ENCODE measurements at regions not wholly inside any gene's neighbourhood (a gene's known extent, or its start where the extent isn't known, plus 50 kb on each side); places are given as distances from the start of the nearest gene placed in this dataset.

GRCh38 chr1:22237433-22238093 is 94.7 kb upstream of the WNT4 start:
- in situ Hi-C loops (cut with HindIII; ENCODE audit: low pct_unique_long_range_greater_than_20kb, low sequenced_read_pairs), result no loop called here
- DNase-seq (ENCODE audit: low read depth), result no peak

GRCh38 chr1:22238356-22239224 is 95.7 kb upstream of the WNT4 start:
- in situ Hi-C loops (cut with HindIII; ENCODE audit: low pct_unique_long_range_greater_than_20kb, low sequenced_read_pairs), result no loop called here
- DNase-seq (ENCODE audit: low read depth), result no peak

GRCh38 chr1:22239378-22239777 is 96.5 kb upstream of the WNT4 start:
- DNase-seq (ENCODE audit: low read depth), result no peak
- in situ Hi-C loops (cut with HindIII; ENCODE audit: low pct_unique_long_range_greater_than_20kb, low sequenced_read_pairs), result no loop called here

- in situ Hi-C loops (cut with HindIII; ENCODE audit: low pct_unique_long_range_greater_than_20kb, low sequenced_read_pairs), result no loop called here
- DNase-seq (ENCODE audit: low read depth), result no peak
Observed at GRCh38 chr1:22241250-22241649, 98.4 kb upstream of the WNT4 start.

DNA sequence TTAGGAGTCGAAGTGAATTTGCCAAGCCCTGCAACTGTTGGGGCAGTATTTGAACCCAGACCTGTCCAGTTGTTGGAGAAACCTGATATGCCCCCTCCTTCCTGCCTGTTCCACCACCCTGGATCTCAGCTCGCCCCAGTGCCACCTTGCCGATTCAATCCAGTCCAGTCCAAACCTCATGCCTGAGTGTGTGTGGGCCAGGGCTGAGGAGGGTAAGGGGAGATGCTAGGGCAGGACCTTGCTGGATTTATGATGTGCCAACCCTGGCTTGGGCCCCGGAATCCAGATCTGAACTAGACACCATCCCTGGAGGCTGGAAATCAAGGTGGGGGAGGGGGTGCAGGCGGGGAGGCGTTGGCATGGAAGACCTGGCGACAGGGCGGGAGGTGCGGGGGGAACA is 98.9 kb upstream of the WNT4 start:
- no peak for DNase-seq (ENCODE audit: low read depth)
- in situ Hi-C loops (cut with HindIII; ENCODE audit: low pct_unique_long_range_greater_than_20kb, low sequenced_read_pairs), result no loop called here

- in situ Hi-C loops (cut with HindIII; ENCODE audit: low pct_unique_long_range_greater_than_20kb, low sequenced_read_pairs), result no loop called here
- no peak for DNase-seq (ENCODE audit: low read depth)
Observed at GRCh38 chr1:22245100-22245650, 102.3 kb upstream of the WNT4 start.

GRCh38 chr1:22245726-22246125 is 102.8 kb upstream of the WNT4 start:
- no peak for DNase-seq (ENCODE audit: low read depth)
- in situ Hi-C loops (cut with HindIII; ENCODE audit: low pct_unique_long_range_greater_than_20kb, low sequenced_read_pairs), result no loop called here

DNA sequence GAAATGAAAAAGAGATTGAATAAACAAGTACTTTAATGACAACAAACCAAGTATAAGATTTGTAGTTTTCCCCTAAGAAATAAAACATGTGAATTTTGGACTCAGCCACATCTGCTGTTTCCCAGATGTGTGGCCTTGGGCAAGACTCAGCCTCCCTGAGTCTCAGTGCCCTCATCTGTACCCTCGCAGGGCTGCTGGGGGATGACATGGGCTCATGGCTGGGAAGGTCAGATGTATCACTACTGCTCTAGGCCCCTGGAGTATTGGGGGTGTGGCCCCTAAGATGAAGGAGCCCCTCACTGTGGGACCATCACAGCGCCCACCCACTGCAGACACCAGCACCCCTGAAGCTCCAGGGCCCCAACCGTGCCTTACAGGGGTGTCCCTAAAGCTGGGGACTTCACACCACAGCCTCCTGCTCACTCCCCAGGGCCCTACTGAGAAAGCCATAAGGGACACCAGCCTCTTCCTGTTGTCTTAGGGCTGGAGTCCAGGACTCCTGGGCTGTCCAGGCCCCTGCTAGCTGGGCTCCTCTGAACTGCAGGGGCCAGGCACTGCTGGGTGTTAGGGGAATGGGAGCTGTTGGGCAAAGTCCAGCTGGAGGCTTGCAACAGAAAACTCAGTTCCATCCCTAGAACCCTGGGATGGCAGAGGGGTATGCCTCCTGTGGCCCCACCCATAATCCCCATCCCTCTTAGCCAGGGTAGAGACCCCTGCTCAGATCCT is 104.0 kb upstream of the WNT4 start:
- in situ Hi-C loops (cut with HindIII; ENCODE audit: low pct_unique_long_range_greater_than_20kb, low sequenced_read_pairs), result no loop called here
- no peak for DNase-seq (ENCODE audit: low read depth)

DNA sequence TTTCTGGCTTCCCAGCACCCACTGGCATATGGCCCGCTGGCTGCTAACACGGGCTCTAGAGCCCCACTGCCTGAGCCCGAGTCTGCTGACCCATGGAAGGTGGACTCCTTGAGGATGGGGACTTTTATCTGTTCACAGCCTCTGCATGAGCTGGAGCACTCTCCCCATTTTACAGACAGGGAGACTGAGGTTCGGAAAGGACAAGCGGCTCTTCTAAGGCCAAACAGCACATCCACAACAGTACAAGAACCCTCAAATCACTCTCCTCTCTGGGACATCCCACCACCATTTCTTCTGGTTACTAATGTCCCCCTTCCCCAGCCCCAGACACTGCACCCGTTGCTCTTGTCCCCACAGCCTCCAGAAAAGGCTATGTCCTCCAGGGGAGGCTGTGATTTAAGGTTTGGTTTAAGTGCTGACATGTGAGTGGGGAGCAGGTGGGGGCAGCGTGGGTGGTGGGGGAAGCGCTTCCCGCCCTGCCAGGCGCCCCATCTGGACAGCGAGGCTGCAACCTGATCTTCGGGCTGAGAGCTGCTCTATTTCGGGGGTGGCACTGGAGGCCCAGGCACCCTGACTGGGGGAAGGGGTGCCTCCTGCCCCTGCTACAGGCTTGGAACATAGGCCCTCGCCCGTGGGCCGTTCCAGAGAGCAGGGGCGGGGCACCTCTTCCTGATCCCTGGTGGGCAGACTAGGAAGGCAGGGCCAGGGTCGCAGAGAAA is 104.8 kb upstream of the WNT4 start:
- in situ Hi-C loops (cut with HindIII; ENCODE audit: low pct_unique_long_range_greater_than_20kb, low sequenced_read_pairs), result no loop called here
- DNase-seq (ENCODE audit: low read depth), result no peak

DNA sequence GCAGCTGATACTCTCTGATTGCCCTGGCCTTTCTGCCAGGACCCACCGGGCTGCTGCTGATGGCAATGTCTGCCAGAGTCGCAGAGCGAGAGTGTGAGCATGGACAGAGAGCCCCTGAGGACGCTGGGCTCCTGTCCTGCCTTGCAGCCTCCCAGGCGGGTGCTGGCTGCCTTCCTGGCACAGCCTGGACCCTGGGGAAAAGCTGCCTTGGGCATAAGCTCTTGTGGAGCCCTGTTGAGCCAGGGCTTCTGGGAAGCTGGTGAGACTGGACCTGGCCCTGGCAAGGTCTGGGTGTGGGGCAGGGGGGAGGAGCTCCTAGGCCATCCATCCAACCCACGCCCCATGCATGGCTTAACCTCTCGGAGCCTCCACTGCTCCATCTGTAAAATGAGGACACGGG is 105.8 kb upstream of the WNT4 start:
- DNase-seq (ENCODE audit: low read depth), result no peak
- in situ Hi-C loops (cut with HindIII; ENCODE audit: low pct_unique_long_range_greater_than_20kb, low sequenced_read_pairs), result no loop called here

- in situ Hi-C loops (cut with HindIII; ENCODE audit: low pct_unique_long_range_greater_than_20kb, low sequenced_read_pairs), result no loop called here
- no peak for DNase-seq (ENCODE audit: low read depth)
Observed at GRCh38 chr1:22249928-22250680, 107.2 kb upstream of the WNT4 start.

GRCh38 chr1:22250724-22251123 is 107.8 kb upstream of the WNT4 start:
- no peak for DNase-seq (ENCODE audit: low read depth)

GRCh38 chr1:22252251-22252650 is 109.4 kb upstream of the WNT4 start:
- DNase-seq (ENCODE audit: low read depth), result no peak
- in situ Hi-C loops (cut with HindIII; ENCODE audit: low pct_unique_long_range_greater_than_20kb, low sequenced_read_pairs), result no loop called here

More at GRCh38 chr1:22250724-22251123, 107.8 kb upstream of the WNT4 start:
- in situ Hi-C loops (cut with HindIII; ENCODE audit: low pct_unique_long_range_greater_than_20kb, low sequenced_read_pairs), result no loop called here

- DNase-seq (ENCODE audit: low read depth), result no peak
- in situ Hi-C loops (cut with HindIII; ENCODE audit: low pct_unique_long_range_greater_than_20kb, low sequenced_read_pairs), result no loop called here
Observed at GRCh38 chr1:22253012-22253790, 110.3 kb upstream of the WNT4 start.

- DNase-seq (ENCODE audit: low read depth), result no peak
- in situ Hi-C loops (cut with HindIII; ENCODE audit: low pct_unique_long_range_greater_than_20kb, low sequenced_read_pairs), result no loop called here
Observed at GRCh38 chr1:22254756-22255155, 111.9 kb upstream of the WNT4 start.

- DNase-seq (ENCODE audit: low read depth), result no peak
- in situ Hi-C loops (cut with HindIII; ENCODE audit: low pct_unique_long_range_greater_than_20kb, low sequenced_read_pairs), result no loop called here
Observed at GRCh38 chr1:22255341-22256212, 112.7 kb upstream of the WNT4 start.
